HG02623 (cell line): ENCODE measurements at regions not wholly inside any gene's neighbourhood (a gene's known extent, or its start where the extent isn't known, plus 50 kb on each side); places are given as distances from the start of the nearest gene placed in this dataset.

Experiments
- ATAC-seq: cut with Tn5 transposase; IDR thresholded peaks from one replicate; pipeline ENCODE4 v1.9.1; 2021; ENCODE audit warnings: moderate library complexity; ENCODE audit not compliant: unreplicated experiment

DNA sequence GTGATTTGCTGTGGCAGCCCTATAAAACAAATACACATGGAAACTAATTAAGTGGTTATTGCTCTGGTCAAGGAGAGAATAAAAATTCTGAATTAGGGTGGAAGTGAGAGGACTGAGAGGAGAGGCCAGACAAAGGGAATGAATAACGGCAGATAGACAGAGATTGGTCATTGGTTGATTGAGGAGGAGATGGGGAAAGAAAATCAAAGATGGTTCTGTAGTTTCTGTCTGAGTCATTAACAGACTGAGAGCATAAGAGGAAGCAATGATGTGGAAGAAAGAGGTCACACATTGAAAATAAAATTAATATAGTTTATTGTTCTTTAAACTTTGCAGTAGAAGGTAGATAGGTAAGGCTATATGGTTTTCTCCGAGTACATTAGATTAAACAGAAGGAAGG, 469.8 kb downstream of the ACTL7B start:
- no peak for ATAC-seq

DNA sequence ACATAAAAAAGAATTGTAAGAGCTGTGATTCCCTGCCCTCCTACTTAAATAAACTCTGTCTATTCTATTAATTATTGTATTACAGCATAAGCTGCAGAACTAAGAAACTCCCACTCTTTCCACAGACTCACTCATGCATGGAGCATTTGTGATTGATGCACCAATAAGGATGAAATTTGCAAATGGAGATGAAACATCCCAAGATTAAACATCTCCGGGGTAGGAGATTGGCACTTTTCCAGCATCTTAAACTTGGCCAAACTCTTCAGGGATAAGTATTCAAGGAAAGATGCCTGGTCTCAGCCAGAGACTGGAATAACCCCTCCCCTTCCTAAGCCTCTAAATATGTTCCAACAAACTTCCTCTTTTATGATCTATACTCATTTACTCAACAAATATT, 472.0 kb downstream of the ACTL7B start:
- no peak for ATAC-seq

DNA sequence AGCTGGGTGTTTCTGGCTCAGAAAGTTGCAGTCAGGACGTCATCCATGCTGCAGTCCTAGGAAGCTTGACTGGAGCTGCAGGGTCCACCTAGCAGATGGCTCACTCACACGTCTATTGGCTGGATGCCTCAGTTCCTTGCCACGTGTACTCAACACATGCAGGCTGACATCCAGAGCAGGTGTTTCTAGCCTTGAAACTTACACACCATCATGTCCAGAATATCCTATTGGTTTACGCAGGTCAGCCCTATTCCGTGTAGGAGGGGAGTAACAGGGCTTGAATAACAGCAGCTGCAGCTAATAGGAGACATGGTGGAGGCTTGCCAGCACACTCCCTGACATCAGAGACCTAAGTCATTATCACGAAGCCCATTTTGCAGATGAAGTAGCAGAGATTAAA, 473.5 kb downstream of the ACTL7B start:
- ATAC-seq, result no peak

DNA sequence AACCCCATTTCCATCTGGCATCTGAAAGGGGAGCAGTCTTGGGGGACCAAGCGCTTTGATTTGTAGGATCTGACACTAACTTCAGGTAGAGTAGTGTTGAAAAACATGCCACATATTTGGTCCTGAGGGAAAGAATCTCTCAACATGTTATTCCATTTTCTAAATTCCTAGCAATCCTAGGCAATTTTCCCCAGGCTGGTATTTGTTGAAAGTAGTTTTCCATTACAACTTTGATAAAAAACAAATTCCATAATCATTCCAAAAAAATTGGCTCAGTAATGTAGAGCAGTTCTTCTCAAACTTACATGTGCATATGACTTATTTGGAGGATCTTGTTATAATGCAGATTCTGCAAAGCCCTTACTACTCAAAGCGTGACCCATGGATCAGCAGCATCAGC, 477.9 kb downstream of the ACTL7B start:
- no peak for ATAC-seq

DNA sequence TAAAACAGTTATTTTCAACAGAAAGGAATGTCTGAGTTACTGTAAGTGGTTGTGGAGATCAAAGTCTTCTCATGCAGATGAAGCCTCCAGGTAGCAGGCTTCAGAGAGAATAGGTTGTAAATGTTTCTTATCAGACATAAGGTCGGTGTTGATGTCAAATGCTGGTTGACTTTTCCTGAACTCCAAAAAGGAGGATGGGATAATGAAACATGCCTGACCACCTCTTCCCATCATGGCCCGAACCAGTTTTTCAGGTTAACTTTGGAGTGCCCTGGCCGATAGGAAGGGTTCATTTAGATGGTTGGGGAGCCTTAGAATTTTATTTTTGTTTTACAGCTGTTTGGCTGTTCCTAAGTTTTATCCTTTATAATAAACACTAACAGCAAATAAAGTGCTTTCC, 478.4 kb downstream of the ACTL7B start:
- no peak for ATAC-seq

DNA sequence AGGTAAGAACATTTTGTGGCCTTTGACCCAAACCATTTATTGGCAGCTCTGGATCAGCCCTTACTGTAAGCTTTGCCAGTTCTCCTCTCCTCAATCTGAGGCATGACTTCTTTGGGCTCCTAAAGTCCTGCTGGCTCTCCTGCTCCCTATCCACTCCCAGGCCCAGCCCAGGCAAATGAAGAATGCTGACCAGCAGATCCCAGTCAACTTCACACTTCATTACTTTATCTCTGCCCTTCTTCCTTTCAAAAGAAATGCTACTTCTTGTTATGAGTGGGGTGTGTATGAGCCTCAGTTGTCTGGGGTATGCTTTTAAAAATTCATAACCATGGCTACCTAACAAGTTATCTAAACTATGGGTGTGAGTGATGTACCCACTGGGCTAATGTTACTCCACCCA, 479.6 kb downstream of the ACTL7B start:
- no peak for ATAC-seq

DNA sequence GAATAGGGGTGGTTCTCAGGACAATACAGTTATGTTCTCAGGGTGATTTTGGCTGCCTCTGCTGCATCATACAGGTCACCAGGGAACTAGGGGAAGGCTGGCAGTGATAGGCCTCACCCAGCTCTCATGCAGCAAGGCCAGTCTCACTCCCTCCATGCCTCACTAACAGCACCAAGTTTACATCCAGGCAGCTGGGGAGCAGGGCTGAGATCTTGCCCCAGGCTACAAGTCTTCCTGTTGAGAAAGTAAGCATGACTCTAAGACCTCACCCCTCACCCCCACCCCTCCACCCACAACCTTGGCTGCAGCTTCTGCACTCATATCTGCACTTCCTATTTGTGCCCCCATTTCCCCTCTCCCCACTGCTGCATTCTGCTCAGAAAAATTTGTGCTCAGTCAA, 481.2 kb downstream of the ACTL7B start:
- no peak for ATAC-seq

DNA sequence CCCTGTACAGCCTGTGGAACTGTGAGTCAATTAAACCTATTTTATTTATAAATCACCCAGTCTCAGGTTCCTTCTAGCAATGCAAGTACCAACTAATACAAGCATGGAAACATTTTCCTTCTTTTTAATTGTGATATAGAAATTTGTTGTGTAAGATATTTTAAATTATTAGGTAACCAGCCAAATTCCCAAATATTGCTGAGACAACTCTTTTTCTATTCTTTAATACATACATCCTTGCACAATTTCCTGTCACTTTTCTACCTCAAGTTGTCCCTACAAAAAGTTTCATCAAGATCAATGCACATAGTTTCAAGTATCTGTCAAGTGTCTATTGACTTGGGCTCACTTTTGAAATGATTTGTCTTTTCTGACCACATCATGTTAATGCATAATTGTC, 488.6 kb downstream of the ACTL7B start:
- no peak for ATAC-seq

DNA sequence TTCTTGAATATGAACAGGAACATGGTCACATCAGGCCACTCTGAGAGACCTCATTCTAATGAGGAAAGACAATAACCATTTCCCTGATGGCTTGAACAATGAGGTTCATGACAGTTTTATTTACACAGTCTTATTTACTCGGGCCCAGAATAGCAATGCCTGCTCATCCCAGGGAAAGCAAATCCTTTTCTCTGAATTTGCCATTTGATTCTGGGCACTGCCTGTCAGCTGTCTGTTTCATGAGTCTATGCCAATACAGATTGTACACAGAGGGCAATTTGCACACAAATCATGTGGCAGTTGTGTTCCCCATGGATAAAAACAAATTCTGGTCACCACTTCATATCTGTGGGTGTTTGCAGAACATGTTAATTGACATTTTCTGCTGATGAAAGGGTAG, 492.5 kb downstream of the ACTL7B start:
- ATAC-seq, result no peak

DNA sequence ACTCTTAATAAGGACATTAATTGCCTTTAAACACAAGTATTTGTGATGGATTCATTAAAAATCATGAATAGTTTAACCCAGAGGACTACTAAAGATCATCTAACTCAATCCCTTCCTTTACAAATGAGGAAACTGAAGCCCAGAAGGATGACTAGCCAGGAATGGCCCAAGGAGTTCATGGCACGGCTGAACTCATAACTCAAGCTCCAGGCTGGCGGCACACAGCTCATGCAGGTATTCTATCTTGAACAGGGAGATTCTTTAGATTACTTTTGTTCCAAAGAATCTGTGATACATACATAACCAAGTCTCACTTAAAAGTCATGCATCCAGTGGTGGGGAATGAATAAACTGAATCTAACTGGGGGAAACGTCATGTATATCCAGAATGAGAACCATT, 495.5 kb downstream of the ACTL7B start:
- ATAC-seq, result no peak

DNA sequence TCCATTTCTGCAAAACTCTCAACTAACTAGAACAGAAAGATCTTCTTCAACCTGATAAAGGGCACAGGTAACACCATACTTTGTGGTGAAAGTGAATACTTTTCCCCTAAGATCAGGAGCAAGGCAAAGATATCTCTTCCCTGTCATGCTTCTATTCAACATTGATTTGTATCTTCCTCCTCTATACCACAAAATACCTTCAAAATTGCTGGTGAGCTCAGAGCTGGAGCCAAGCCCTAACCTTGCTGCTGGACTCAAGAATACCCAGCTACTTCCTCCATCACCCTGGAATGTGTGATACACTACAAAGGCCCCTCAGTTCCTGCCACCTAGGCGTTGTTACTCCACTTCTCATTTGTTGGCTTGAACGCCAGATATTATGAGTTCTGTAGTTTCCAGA, 499.0 kb downstream of the ACTL7B start:
- ATAC-seq, result no peak

DNA sequence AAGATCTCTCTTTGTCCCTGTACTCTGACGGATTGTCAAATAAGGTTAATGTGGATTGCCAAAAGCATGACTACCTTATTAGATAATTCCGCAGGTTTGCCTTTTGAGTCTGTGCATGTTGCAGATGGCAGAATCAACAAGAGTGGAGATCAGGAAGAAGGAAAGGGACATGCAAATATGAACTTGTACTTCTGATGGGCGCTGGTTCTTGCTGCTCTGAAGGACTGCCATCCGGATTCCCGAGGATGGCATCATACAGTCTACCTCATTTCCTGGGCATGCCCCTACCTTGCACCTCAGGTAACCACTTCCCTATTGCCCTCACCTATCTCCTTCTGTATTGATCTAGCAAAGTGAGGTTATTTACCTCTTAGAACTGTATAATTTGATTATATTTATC, 504.2 kb downstream of the ACTL7B start:
- no peak for ATAC-seq

DNA sequence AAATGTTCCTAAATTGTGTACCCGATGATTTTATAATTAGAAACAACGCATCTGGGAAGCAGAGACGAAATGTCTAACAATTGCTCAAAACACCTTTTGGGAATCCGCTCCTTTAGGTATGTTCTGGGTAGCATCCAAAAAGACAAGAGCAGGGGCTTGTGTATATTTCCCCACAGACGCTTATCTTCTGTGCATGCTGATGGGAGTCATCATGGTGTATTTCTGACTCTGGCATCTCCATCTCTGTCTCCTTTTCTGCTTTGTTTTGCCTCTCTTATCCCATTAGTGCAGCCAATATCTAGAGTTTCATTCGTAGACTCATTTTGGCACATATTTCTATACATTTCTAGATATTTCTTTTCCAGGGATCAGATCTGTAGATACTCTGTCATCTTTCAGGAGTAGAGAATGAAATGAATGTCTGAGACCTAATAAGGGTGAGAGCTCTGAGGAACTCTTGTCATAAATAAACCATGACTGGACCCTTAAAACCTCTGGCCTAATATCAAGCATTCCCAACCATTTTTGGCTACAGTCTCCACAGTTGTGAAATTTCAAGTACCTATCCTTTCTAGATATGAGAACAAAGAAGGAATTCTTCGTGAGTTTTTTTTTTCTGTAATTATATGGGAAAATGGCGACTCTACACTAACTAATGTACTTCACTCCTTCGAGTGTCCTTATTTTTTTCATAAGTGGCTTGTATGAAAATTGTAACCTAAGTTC, 508.2 kb downstream of the ACTL7B start:
- ATAC-seq, result no peak

DNA sequence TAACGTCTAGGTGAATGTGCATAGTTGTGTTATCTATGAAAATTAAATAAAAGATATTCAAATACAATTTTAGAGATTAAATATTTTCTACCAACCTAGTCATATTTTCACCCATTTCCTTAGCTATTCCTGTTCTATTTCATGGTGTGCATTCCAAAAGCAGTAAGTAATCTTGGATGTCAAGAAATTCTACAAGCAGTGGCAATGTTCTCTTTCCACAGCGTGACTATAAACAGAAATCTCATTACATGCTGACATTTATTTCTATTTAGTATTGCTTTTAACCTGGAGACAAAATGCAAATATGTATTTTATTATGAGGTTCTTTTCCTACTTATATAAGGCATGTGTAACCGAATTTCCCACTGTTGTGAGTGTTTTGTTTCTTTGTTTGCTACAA, 510.0 kb downstream of the ACTL7B start:
- ATAC-seq, result no peak

DNA sequence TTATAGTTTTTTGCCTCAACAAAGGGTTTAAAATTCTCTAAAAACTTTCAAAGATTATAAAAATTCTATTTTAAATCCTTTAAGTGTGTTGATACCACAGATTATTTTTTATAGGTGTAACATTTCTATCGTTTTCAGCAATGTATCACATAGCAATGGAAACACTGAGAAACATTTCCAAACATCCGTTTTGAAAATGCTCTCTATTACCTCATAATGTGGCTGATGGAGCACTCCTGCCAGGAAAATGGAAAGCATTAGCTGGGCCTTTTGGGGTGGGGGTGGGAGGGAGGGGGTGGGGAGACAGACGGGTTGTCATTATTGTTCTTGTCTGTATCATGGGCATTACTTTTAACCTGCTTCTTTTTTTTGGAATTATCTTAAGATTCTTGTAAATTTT, 516.5 kb downstream of the ACTL7B start:
- ATAC-seq, result no peak

DNA sequence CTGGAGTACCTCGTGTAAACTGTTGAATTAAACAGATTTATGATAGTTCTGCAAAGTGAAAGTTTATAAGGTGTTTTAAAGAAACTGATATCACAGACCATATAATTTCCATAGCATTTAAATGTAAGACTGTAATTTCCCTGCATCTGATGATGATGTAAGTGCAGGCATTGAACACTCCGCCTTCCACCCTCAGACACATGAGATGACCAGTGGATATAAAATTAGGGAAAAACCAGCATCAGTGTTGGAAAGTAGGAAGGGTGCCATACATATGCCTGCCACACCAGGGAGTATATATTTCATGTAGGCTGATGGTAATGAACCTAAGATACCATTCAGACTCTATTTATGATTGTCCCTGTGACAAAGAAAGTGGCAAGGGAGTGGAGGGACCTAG, 519.2 kb downstream of the ACTL7B start:
- no peak for ATAC-seq

DNA sequence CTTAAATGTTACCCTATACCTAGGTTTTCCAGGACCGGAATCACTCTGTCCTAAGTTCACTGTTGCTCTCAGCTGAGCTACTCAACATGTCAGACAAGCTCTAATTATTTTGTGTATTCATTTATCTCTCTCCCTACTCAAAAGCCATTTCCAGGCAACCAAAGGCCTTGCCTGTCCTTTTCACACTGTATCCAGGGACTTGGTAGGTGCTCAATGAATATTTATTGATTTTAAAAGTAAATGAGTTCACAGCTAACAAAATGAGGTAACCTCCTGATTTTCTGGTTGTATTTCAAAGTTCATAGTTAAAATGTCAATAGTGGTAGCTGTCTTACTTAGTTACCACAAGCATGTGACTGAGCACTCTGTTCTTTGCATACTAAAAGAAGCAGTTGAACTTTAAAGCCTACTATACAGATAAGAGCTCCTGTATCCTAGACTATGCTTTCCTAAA, 522.2 kb downstream of the ACTL7B start:
- no peak for ATAC-seq

DNA sequence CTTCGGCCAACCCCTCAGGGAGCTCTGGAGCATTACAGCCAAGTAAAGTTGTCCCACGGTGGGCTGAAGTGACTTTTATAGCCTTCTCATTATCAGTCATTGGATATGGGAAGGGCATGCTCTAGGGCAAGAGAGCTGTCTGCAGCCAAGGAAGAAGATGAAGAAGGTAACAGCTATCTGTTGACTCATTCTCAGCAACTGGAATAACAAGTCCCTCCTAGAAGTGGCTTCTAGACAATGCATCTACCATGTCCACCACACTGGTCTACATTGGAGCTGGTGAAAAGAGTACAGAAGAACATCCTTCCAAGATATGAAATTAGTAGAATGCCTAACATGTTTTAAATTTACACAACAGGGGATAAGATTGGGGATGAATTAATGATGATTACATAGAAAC, 524.2 kb downstream of the ACTL7B start:
- no peak for ATAC-seq

DNA sequence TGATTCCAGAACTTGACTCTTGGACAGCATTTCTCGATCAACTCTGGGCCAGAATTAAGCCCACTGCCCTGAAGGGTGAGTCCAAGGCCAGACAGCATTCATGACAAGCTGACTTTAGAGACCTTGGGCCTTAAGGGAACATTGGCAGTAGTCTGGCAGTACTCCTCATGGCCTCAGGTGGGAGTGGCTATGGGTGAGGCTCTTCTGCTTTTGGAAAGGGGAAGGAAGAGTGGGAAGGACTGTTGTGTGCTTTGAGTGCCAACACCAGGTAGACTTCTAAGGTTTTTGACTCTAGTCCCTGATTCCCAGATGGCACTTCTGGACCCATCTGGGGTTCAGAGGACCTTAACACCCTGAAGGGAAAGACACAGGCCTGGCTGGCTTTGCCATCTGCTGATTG, 530.4 kb downstream of the ACTL7B start:
- ATAC-seq, result no peak

DNA sequence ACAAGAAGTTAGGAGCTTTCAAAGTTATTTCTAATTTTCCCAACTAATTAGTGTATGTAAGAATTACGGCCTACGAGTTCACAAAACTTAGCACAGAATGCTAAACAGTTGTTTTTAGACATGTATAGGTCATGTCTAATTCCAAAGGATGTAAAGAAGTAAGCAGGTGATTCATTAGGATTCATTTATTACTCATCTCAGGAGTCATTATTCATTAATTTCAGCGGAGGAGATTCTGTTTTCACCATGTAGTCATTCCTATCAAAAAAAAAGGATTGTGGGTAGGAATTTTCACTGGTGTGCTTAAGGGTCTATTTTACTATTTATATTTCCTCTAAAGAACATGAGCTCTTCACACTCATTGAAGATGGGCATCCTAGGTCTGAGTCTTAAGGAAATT, 532.2 kb downstream of the ACTL7B start:
- no peak for ATAC-seq

DNA sequence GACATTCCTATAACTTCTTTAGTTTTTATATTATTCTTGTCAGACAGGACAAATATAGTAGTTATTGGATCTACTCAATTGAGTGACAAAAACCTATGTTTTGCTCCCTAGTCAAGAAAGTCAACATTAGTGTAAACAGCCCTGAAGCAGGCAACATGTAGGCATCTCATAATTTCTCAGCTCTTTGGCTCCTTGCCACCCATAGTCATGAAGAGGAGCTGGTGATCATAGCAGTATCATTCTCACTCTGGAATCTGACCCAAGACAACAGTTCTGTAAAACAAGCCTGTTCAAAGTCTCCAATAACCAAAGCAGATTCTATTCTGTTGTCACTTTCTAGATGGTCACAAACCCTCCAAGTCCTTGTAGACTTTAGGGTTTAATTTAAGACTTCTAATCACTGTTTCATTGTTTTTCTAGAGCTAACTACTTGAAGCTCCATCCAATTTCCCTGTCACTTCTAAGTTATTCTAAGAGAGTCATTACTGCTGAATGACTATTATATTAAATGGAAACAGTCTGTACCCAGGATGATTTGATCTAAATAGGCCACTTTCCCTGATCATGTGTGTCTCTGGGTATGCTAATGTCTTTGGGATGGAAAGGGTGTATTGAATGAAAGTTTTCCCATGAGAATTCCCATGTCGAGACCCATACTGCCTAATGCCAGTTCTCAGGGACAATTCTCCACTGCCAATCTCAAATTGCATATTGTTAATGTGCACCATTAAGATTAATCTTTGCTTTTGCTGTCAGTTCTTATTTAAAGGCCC, 533.3 kb downstream of the ACTL7B start:
- no peak for ATAC-seq

DNA sequence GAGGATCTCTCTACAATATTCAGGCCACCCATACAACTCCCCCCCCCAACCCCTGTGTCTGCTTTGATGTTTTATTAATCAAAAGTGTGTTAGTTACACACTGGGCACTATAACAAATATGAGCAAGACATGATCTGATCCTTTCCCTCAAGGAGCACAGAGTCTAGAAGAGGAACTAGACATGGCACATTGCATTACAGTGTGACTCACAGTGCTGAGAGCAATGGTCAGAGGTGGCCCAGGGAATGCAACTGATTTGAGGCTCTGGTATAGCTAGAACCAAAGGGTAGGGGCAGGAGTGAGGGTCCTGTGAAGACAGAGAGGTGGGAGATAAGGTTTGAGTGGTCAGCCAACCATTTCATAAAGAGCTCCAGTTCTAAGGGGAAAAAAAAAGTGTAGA, 539.2 kb downstream of the ACTL7B start:
- no peak for ATAC-seq

DNA sequence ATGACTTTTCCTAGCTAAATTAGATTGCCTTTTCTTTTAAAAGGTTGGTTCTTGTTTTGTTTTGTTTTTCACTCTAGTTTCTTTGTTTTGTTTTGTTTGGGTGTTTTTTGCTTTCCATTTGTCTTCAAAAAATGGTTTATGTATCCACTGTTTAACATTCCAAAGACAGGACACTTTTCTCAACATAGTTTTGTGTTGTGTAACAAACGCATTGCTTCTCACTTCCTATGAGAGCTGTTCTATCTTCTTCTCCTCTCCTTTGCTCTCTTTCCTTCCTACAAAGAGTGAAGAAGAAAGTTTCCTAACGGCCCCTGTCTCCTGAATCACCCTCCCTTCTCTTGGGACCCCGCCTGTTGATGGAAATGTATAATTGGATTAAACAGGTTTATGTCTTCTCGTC, 539.7 kb downstream of the ACTL7B start:
- no peak for ATAC-seq
